ENCODE measurements at regions not wholly inside any gene's neighbourhood (a gene's known extent, or its start where the extent isn't known, plus 50 kb on each side); places are given as distances from the start of the nearest gene placed in this dataset.

DNA sequence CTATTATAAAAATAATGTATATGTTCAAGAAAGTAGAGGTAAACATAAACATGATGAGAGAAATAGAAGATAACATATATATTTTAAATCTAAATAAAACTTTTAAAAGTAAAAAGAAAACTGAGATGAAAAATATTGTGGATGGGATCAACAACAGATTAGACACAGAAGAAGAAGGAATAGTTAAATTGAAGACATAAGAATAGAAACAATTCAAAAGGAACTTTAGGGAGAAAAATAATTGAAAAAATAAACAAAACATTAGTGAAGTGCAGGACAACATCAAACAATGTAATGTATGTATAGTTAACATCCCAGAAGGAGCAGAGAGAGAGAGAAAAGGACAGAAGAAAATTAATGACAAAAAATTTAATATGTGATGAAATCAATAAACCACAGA, 228.1 kb upstream of the TNRC6C start:
- no peak for DNase-seq (ENCODE audit: low spot score)
- H3K27me3 Mint-ChIP-seq (ENCODE audit: unreplicated experiment), result peaks cover 2% of the 10 kb centered on the region
- H3K9me3 Mint-ChIP-seq (ENCODE audit: unreplicated experiment), result no peaks in the 10 kb centered on the region
- no peaks in the 10 kb centered on the region for H3K36me3 Mint-ChIP-seq (ENCODE audit: low read depth, unreplicated experiment)
- H3K4me1 Mint-ChIP-seq (ENCODE audit: unreplicated experiment), result peaks cover 2% of the 10 kb centered on the region
- no peak overlapping the region for H3K27ac Mint-ChIP-seq (ENCODE audit: unreplicated experiment)
- TF ChIP-seq, protein P1, sequence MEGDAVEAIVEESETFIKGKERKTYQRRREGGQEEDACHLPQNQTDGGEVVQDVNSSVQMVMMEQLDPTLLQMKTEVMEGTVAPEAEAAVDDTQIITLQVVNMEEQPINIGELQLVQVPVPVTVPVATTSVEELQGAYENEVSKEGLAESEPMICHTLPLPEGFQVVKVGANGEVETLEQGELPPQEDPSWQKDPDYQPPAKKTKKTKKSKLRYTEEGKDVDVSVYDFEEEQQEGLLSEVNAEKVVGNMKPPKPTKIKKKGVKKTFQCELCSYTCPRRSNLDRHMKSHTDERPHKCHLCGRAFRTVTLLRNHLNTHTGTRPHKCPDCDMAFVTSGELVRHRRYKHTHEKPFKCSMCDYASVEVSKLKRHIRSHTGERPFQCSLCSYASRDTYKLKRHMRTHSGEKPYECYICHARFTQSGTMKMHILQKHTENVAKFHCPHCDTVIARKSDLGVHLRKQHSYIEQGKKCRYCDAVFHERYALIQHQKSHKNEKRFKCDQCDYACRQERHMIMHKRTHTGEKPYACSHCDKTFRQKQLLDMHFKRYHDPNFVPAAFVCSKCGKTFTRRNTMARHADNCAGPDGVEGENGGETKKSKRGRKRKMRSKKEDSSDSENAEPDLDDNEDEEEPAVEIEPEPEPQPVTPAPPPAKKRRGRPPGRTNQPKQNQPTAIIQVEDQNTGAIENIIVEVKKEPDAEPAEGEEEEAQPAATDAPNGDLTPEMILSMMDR (IDR thresholded peaks at IDR 0.05; ENCODE audit: unreplicated experiment), result no peak
- H3K4me3 Mint-ChIP-seq (ENCODE audit: unreplicated experiment), result no peak overlapping the region

DNA sequence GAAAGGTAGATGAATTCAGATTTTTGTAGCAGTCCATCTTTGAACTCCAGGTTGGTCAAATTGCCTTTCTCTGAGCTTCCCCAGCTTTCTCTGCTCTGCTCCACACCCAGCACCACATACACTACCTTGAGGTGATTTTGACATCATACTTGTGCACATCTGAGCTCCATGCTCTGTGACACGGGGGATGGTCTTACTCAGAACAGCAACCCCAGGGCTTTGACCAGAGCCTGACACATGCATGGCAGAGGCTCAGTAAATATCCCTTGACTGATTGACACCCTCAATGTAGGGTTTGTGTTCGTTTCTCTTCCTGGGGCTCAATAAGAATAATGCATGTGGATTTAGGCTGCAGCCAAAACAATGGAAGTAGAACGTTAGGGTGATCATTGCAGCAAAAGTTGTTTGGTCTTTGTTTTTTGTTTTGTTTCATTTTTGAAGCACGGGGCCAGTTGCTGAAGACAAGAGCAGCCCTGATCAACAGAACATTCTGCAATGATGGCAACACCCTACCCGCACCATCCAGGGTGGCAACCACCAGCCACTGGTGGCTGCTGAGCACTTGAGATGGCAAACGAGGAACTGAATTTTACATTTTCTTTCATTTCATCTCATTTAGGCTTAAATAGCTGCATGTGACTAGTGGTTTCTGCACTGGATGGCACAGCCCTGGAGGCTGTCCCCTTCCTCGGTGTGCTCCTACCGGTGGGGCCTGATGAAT, 224.8 kb upstream of the TNRC6C start:
- TF ChIP-seq, protein P1 (IDR thresholded peaks at IDR 0.05; ENCODE audit: unreplicated experiment), result no peak
- no peaks in the 10 kb centered on the region for H3K4me1 Mint-ChIP-seq (ENCODE audit: unreplicated experiment)
- H3K4me3 Mint-ChIP-seq (ENCODE audit: unreplicated experiment), result no peak overlapping the region
- no peak overlapping the region for H3K27ac Mint-ChIP-seq (ENCODE audit: unreplicated experiment)
- DNase-seq (ENCODE audit: low spot score), result no peak
- no peaks in the 10 kb centered on the region for H3K36me3 Mint-ChIP-seq (ENCODE audit: low read depth, unreplicated experiment)
- no peaks in the 10 kb centered on the region for H3K9me3 Mint-ChIP-seq (ENCODE audit: unreplicated experiment)
- peaks cover 2% of the 10 kb centered on the region for H3K27me3 Mint-ChIP-seq (ENCODE audit: unreplicated experiment)

DNA sequence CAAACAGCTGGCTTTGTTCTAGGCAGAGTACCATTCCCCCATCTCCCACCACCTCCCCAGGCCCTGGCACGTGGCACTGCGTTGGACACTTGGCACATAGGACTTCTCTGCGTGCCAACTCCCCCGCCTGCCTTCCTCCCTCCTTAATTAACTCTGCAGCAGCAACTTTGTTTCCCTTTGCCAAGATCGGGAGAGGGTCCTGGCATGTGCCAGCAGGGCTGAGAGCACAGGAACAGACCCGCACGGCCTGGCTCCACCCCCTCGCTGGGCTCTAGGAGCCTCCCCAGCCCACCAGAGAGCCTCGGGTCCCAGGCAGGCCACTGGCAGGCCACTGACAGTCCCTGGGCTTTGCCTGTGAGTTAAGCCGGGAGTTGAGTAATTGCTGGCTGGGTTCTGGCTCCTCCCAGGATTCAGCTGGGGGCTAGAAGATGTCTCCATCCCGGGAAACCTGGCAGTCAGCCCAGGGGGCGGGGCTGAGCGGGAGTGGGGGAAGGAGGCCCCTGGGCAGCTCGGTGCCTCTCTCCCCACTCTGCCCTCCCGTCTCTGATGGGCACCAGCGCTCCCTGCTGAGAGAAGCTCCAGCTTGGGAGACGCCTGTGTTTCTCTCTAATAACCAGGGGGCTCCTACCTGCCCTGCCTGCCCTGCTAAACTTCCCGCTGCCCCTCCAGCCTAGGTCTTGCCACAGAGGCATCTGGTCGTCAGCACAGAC, 224.0 kb upstream of the TNRC6C start:
- TF ChIP-seq, protein P1 (IDR thresholded peaks at IDR 0.05; ENCODE audit: unreplicated experiment), result no peak
- Mint-ChIP-seq H3K4me3 (ENCODE audit: unreplicated experiment) (no peak overlapping the region), H3K4me1 (ENCODE audit: unreplicated experiment) (no peaks in the 10 kb centered on the region), H3K27ac (ENCODE audit: unreplicated experiment) (no peak overlapping the region), H3K9me3 (ENCODE audit: unreplicated experiment) (no peaks in the 10 kb centered on the region), H3K36me3 (ENCODE audit: low read depth, unreplicated experiment) (no peaks in the 10 kb centered on the region), H3K27me3 (ENCODE audit: unreplicated experiment) (no peaks in the 10 kb centered on the region)
- no peak for DNase-seq (ENCODE audit: low spot score)

DNA sequence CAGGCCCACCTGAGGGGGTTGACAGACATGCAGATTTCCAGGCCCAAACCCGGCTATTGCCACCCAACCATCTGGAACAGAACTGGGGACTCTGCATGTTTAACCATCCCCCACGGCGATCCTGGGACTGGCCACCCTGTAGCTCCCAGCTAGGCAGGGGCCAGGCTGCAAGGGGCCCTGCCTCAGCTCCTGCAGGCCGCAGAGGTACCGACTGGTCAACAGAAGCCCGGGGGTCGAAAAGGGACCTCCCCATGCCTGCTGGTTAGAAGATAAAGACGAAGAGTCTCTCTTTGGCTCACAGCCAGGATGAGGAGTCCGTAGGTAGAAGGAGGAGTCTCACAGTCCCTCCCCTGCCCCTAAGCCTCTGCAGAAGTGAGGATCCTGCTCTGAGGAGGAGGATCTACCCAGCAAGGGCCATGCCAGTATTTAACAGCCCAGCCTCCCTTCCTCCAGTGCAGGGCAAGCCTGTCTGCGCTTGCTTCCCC, 223.4 kb upstream of the TNRC6C start:
- Mint-ChIP-seq H3K27me3 (ENCODE audit: unreplicated experiment) (no peaks in the 10 kb centered on the region), H3K9me3 (ENCODE audit: unreplicated experiment) (no peaks in the 10 kb centered on the region), H3K36me3 (ENCODE audit: low read depth, unreplicated experiment) (no peaks in the 10 kb centered on the region), H3K4me3 (ENCODE audit: unreplicated experiment) (no peak overlapping the region), H3K27ac (ENCODE audit: unreplicated experiment) (no peak overlapping the region), H3K4me1 (ENCODE audit: unreplicated experiment) (no peaks in the 10 kb centered on the region)
- no peak for DNase-seq (ENCODE audit: low spot score)
- TF ChIP-seq, protein P1 (IDR thresholded peaks at IDR 0.05; ENCODE audit: unreplicated experiment), result no peak
